ENCODE measurements at regions not wholly inside any gene's neighbourhood (a gene's known extent, or its start where the extent isn't known, plus 50 kb on each side); places are given as distances from the start of the nearest gene placed in this dataset.

- TF ChIP-seq POLR2AphosphoS5 (IDR thresholded peaks at IDR 0.05) (no peak), POLR2A (IDR thresholded peaks at IDR 0.05) (no peak), EP300 (IDR thresholded peaks at IDR 0.05) (no peak)
- TF ChIP-seq, protein P1, sequence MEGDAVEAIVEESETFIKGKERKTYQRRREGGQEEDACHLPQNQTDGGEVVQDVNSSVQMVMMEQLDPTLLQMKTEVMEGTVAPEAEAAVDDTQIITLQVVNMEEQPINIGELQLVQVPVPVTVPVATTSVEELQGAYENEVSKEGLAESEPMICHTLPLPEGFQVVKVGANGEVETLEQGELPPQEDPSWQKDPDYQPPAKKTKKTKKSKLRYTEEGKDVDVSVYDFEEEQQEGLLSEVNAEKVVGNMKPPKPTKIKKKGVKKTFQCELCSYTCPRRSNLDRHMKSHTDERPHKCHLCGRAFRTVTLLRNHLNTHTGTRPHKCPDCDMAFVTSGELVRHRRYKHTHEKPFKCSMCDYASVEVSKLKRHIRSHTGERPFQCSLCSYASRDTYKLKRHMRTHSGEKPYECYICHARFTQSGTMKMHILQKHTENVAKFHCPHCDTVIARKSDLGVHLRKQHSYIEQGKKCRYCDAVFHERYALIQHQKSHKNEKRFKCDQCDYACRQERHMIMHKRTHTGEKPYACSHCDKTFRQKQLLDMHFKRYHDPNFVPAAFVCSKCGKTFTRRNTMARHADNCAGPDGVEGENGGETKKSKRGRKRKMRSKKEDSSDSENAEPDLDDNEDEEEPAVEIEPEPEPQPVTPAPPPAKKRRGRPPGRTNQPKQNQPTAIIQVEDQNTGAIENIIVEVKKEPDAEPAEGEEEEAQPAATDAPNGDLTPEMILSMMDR (IDR thresholded peaks at IDR 0.05) = no peak
Observed at GRCh38 chr15:25515633-25516032, 76.8 kb upstream of the UBE3A start.

Data from suprapubic skin (tissue), 4 donors.